NCI-H526 treated with DMSO at 0.1 percent for 48 hours (cell line): ENCODE measurements at regions not wholly inside any gene's neighbourhood (a gene's known extent, or its start where the extent isn't known, plus 50 kb on each side); places are given as distances from the start of the nearest gene placed in this dataset.
"Not testable (repeated sequence)": the region's sequence is repeated elsewhere in the genome, so short reads cannot be mapped to it uniquely, and the experiment has no call there.

Experiments used
- DNase-seq: peaks from one replicate; lab custom pipeline; 2025; lab: John Stamatoyannopoulos, UW

GRCh38 chr15:45868109-45868691 is 233.4 kb downstream of the SQOR start:
- DNase-seq, result no peak

DNA sequence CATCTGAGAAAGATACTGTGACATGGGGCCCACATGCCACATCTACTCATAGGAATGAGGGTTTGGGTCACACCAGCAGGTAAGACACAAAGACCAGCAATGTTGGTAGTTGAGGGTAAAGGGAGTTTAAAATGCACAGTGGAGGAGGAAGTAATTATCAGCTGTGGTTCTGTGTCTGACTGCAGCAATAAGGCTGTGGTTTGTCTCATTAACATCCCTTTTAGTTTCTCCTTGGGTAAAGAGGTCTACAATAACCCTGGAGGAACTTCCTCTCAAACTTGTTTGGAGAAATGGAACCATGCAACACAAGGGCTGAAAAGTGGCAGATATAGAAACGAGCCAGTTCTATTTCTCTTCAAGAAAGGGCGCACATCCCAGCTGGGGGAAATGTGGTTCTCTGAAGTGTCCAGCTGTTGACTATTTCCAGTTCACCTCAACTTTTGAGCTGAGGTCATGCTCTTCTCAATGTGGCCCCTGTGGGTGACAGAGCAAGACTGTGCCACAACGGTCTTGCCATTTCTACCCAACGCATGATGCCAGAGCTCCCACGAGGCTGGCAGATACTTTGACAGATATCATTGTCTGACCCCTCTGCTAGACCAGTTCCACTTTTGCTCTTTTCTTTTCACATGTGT is 234.3 kb downstream of the SQOR start:
- no peak for DNase-seq

DNA sequence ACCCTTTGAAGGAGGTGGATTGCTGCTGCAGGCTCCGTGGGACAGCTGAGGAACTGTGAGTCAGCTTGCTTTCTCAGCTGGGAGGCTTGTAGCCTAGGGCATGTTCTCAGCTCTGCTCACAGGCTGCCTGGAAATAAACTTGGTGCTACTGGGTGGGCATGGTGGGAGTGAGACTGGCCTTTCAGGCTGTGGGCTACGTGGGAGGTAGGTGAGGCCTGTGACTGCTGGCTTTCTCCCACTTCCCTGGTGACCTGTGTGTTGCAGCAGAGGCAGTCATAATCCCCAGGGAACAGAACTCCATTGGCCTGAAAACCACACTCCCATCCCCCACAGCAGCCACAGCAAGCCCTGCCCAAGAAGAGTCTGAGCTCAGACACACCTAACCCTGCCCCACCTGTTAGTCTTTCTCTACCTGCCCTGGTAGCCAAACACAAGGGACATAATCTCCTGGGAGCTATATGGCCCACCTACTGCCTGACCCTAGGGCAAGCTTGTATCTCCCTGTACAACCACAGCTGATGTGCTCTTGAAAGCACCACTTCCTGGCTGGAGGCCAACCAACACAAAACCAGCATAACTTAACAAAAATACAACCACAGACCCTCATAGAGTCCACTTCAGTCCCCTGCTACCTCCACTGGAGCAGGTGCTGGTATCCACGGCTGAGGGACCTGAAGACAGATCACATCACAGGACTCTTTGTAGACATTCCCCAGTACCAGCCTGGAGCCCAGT is 236.5 kb downstream of the SQOR start:
- peak; percentile 9 for DNase-seq

DNA sequence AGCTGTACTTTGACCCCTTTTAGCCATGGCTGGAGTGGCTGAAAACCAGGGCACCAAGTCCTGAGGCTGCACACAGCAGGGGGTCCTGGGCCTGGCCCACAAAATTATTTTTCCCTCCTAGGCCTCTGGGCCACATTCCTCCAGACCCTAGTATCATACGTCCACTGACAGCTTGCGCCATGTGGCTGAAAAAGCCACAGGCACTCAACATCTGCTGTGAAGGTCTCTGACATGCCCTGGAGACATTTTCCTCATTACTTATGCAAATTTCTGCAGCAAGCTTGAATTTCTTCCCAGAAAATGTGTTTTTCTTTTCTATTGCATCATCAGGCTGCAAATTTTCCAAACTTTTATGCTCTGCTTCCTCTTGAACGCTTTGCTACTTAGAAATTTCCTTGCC is 239.0 kb downstream of the SQOR start:
- no peak for DNase-seq

DNA sequence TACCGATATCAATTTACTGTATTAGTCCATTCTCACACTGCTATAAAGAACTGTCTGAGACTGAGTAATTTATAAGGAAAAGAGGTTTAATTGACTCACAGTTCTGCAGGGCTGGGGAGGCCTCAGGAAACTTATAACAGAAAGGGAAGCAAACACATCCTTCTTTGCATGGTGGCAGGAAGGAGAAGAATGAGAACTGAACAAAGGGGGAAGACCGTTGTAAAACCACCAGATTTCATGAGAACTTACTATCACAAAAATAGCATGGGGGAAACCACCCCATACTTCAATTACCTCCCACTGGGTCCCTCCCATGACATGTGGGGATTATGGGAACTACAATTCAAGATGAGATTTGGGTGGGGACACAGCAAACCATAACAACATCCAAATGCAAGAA is 239.7 kb downstream of the SQOR start:
- not testable (repeated sequence) for DNase-seq

- no peak for DNase-seq
Observed at GRCh38 chr15:45884289-45884688, 249.5 kb downstream of the SQOR start.

GRCh38 chr15:45884755-45885445 is 250.1 kb downstream of the SQOR start:
- DNase-seq, result no peak

DNA sequence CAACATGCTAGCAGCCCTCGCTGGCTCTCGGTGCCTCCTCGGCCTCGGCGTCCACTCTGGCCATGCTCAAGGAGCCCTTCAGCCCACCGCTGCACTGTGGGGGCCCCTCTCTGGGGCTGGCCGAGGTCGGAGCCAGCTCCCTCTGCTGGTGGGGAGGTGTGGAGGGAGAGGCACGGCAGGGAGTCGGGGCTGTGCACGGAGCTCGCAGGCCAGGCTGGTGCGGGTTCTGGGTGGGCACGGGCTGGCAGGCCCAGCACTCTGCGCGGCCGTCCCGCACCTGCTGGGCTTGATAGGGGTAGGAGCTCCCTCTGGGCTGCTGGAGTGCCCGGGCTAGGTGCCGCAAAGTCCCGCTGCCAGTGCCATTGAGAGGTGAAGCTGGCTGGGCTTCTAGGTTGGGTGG is 251.0 kb downstream of the SQOR start:
- DNase-seq, result no peak

- DNase-seq, result no peak
Observed at GRCh38 chr15:45891766-45892165, 256.9 kb downstream of the SQOR start.

GRCh38 chr15:45892182-45892581 is 257.4 kb downstream of the SQOR start:
- no peak for DNase-seq

GRCh38 chr15:45903283-45903682 is 268.5 kb downstream of the SQOR start:
- DNase-seq, result no peak

GRCh38 chr15:45904019-45904418 is 269.2 kb downstream of the SQOR start:
- DNase-seq, result no peak

GRCh38 chr15:45906230-45906629 is 271.4 kb downstream of the SQOR start:
- DNase-seq, result no peak

- no peak for DNase-seq
Observed at GRCh38 chr15:45910671-45911070, 275.8 kb downstream of the SQOR start.

GRCh38 chr15:45913451-45913850 is 278.6 kb downstream of the SQOR start:
- DNase-seq, result no peak

DNA sequence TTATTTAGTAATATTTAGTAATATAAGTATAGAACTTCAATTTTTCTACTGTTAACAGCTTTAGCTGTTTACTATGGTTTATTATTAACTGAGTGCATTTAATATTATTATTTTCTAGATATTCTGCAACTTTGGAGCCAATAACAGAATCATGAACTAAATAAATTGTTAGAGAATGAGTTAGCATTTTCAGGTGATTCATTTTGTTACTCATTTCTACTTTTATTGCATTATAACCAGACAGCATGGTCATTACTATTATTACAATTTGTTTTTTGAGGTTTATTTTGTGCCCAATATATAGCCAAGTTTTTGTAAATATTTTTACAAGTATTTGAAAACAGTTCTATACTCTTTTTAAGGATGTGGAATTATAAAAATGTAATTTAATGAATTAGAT is 279.6 kb downstream of the SQOR start:
- DNase-seq, result no peak

- DNase-seq, result no peak
Observed at GRCh38 chr15:45918839-45919238, 284.0 kb downstream of the SQOR start.

DNA sequence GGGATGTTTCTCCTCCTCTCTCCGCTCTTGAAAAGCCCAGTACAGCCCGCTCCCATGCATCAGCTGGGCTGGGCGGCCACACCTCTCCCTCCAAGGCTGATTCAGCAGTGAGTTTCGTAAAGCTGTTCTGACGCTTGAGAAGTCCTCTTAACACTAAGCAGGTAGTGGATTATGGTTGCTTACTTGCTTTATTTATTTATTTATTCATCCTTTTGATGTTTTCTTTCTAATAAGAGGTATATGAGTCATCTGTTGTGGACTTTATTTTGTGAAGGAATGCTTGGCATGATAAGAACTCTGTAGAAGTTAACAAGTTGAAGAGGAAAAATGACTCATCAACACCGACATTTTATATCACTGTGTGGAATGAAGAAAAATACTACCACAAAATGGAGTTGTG is 285.0 kb downstream of the SQOR start:
- no peak for DNase-seq

- no peak for DNase-seq
Observed at GRCh38 chr15:45921376-45921775, 286.5 kb downstream of the SQOR start.

DNA sequence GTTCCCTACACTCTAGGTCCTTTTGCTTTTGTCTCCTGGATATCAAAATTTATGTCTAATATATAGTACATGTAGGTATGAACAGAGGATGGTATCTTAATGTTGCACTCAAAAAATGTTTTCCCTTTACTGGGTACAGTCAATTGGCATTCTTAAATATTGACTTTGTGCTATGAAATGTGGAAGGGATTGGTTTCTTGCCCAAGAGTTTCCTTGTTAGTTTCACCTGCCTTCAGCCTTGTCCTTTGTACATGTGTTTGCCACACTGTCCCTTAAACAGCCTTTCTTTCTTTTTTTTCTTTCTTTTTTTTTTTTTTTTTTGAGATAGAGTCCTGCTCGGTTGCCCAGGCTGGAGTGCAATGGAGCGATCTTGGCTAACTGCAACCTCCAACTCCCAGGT is 287.1 kb downstream of the SQOR start:
- no peak for DNase-seq

DNA sequence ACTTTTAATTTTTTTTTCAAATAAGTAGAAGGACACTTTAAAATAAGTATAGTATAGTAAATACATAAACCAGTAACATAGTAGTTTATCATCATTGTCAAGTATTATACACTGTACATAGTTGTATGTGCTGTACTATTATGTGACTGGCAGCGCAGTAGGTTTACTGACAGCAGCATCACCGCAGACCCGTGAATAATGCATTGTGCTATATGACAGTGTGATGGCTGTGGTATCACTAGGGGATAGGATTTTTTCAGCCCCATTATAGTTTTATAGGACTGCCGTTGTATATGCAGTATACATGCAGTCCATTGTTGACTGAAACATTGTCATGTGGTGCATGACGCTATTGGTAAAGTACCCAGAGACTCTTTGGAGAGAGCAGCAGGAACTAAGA is 306.5 kb downstream of the SQOR start:
- no peak for DNase-seq

- DNase-seq, result peak; percentile 79
Observed at GRCh38 chr15:45943240-45943639, 308.4 kb downstream of the SQOR start.

DNA sequence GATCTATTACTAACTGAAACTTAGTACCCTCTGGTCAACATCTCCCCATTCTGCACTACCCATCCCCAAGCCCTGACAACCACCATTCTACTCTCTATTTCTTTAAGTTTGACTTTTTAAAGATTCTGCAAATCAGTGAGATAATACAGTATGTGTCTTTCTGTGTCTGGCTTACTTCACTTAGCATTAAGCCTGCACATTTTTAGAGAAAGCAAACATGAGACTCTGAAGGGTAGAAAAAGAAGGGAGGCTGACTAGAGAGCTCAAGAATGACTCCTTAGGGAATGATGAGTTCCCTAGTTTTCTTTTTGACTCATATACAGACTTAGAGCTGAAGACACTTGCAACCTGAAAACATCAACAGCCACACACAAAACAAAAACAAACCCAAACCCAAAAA is 311.3 kb downstream of the SQOR start:
- DNase-seq, result no peak
